Lower lobe of right lung (tissue), 2 donors: ENCODE measurements at regions not wholly inside any gene's neighbourhood (a gene's known extent, or its start where the extent isn't known, plus 50 kb on each side); places are given as distances from the start of the nearest gene placed in this dataset.

ENCODE experiments used
- ATAC-seq, 2 donors: fragments of 200-7000 bp; cut with Tn5 transposase; one replicate each; pipeline ENCODE4 v1.9.1; 2020 to 2022; ENCODE audit warnings: mild to moderate bottlenecking in 2 of 2, moderate library complexity in 2 of 2
- DNase-seq: peaks from one replicate; pipeline ENCODE4 v3.0.0-alpha.2; 2020
- H3K27ac ChIP-seq: fragments of 200-600 bp; one replicate; pipeline ENCODE4 v1.8.0; 2022
- H3K27me3 ChIP-seq: fragments of 200-600 bp; one replicate; pipeline ENCODE4 v1.8.0; 2022; ENCODE audit warnings: low read depth
- H3K36me3 ChIP-seq: fragments of 200-600 bp; one replicate; pipeline ENCODE4 v1.8.0; 2022; ENCODE audit warnings: mild to moderate bottlenecking
- H3K4me1 ChIP-seq: fragments of 200-600 bp; one replicate; pipeline ENCODE4 v1.8.0; 2022
- H3K4me3 ChIP-seq: fragments of 200-600 bp; one replicate; pipeline ENCODE4 v1.8.0; 2022; ENCODE audit warnings: mild to moderate bottlenecking
- H3K9me3 ChIP-seq: fragments of 200-600 bp; one replicate; pipeline ENCODE4 v1.8.0; 2022
- intact Hi-C: fragments of 100-400 bp; cut with DNase I; formaldehyde crosslinking; loops from one replicate; pipeline ENCODE4 v1.11.0; 2022
- TF ChIP-seq, protein P1 (sequence below): fragments of 200-600 bp; IDR thresholded peaks from one replicate; pipeline ENCODE4 v1.8.0; 2022; ENCODE audit warnings: antibody characterized with exemption, mild to moderate bottlenecking
- donor health status: DM: no; HTN: yes; CAD: no; lungs with severe emphysema.

DNA sequence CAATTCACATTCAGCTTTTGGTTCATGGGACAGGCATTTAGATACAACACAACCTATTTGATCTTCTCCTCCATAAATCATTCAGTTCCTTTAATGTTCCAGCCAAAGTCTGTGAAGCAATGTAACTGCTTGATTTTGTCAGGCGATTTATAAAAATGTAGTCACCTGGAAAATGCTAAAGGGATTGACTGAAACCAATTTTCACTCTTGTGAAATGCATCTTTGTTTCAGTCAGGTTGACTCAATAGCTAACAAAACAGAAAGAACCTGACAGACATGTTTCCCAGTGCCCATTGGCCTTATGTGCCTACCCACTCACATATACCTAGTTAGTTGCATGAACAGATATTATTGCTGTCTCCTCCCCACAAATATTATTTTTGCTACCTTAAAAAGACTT, 335.7 kb downstream of the CHRM3 start:
- H3K9me3 ChIP-seq, result no peaks in the 10 kb centered on the region
- ATAC-seq (no peak), DNase-seq (no peak)
- no peaks in the 10 kb centered on the region for H3K27me3 ChIP-seq
- H3K4me1 ChIP-seq, result peaks cover 8% of the 10 kb centered on the region
- no peak overlapping the region for H3K4me3 ChIP-seq
- TF ChIP-seq, protein P1, sequence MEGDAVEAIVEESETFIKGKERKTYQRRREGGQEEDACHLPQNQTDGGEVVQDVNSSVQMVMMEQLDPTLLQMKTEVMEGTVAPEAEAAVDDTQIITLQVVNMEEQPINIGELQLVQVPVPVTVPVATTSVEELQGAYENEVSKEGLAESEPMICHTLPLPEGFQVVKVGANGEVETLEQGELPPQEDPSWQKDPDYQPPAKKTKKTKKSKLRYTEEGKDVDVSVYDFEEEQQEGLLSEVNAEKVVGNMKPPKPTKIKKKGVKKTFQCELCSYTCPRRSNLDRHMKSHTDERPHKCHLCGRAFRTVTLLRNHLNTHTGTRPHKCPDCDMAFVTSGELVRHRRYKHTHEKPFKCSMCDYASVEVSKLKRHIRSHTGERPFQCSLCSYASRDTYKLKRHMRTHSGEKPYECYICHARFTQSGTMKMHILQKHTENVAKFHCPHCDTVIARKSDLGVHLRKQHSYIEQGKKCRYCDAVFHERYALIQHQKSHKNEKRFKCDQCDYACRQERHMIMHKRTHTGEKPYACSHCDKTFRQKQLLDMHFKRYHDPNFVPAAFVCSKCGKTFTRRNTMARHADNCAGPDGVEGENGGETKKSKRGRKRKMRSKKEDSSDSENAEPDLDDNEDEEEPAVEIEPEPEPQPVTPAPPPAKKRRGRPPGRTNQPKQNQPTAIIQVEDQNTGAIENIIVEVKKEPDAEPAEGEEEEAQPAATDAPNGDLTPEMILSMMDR, result no peak
- H3K36me3 ChIP-seq, result no peaks in the 10 kb centered on the region
- no peak overlapping the region for H3K27ac ChIP-seq
- intact Hi-C loops, result no loop called here

DNA sequence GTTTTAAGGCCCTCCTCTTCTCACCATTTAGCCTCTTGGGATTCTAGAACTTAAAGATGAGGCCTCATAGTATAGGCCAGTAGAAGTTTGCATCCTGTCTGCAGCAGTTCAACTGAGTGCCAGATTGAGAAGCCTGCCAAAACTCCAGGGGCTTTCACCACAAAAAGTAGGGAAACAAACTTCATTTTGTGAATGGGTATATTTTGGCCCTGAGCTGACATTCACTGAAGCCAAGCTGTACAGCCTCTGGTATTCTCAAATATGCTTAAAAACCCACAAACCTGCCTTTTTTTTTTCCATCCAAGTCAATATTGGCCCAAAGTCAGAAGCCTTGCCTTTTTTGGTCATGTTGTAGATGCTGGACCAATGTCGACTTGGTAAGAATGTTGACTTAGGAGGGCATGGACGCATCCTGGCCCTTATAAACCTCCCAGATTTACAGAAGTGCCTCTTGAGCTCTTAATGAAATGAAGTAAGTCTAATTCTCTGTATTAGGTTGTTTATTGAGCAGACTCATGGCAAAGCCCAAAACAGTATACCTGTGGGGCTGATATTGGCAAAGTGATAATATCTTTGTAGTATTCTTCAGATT, 337.5 kb downstream of the CHRM3 start:
- Histone ChIP-seq H3K27me3 (no peaks in the 10 kb centered on the region), H3K9me3 (no peaks in the 10 kb centered on the region), H3K4me3 (no peak overlapping the region), H3K27ac (no peak overlapping the region), H3K36me3 (no peaks in the 10 kb centered on the region), H3K4me1 (peaks cover 5% of the 10 kb centered on the region)
- intact Hi-C loops, result no loop called here
- ATAC-seq (peak; percentile 47 to 68), DNase-seq (no peak)
- TF ChIP-seq, protein P1, result no peak

- no peaks in the 10 kb centered on the region for H3K9me3 ChIP-seq
- intact Hi-C loops, result no loop called here
- no peaks in the 10 kb centered on the region for H3K4me1 ChIP-seq
- no peak overlapping the region for H3K4me3 ChIP-seq
- H3K27ac ChIP-seq, result no peak overlapping the region
- ATAC-seq (no peak), DNase-seq (no peak)
- no peaks in the 10 kb centered on the region for H3K36me3 ChIP-seq
- TF ChIP-seq, protein P1, result no peak
- H3K27me3 ChIP-seq, result no peaks in the 10 kb centered on the region
Observed at GRCh38 chr1:239725371-239725770, 339.0 kb downstream of the CHRM3 start.

DNA sequence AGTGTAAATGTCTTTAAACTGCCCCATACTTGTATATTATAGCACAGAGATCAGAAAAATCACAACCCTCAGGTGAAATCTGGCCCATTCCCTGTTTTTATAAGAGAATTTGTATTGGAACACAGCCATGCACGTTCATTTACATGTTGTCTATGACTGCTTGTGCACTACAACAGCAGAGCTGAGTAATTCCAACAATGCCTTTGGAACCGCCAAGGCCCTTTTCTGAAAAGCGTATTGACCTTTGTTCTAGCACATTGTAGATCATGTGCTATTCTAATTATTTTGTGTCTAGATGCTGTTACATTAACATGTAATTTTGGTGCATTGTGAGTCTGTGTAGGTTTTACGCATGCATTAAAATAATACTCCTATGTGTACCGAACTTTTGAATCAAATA, 339.6 kb downstream of the CHRM3 start:
- TF ChIP-seq, protein P1, result no peak
- no peaks in the 10 kb centered on the region for H3K27me3 ChIP-seq
- intact Hi-C loops, result no loop called here
- H3K4me3 ChIP-seq, result no peak overlapping the region
- H3K9me3 ChIP-seq, result no peaks in the 10 kb centered on the region
- no peak for ATAC-seq
- no peak overlapping the region for H3K27ac ChIP-seq
- no peaks in the 10 kb centered on the region for H3K36me3 ChIP-seq
- no peaks in the 10 kb centered on the region for H3K4me1 ChIP-seq
- DNase-seq, result no peak

- DNase-seq, result no peak
- no peak for ATAC-seq
Observed at GRCh38 chr1:239730378-239730777, 344.0 kb downstream of the CHRM3 start.

More at GRCh38 chr1:239730378-239730777, 344.0 kb downstream of the CHRM3 start:
- Histone ChIP-seq H3K4me1 (no peaks in the 10 kb centered on the region), H3K4me3 (no peak overlapping the region), H3K9me3 (no peaks in the 10 kb centered on the region), H3K27ac (no peak overlapping the region), H3K27me3 (no peaks in the 10 kb centered on the region), H3K36me3 (no peaks in the 10 kb centered on the region)
- intact Hi-C loops, result no loop called here
- TF ChIP-seq, protein P1, result no peak
